ENCODE measurements at regions not wholly inside any gene's neighbourhood (a gene's known extent, or its start where the extent isn't known, plus 50 kb on each side); places are given as distances from the start of the nearest gene placed in this dataset.

GRCh38 chr6:17224056-17224455, 57.1 kb upstream of the RBM24 start:
- no peak for TF ChIP-seq CTCF (conservative IDR thresholded peaks at IDR 0.05)
- TF ChIP-seq ZFX (IDR thresholded peaks at IDR 0.05): no peak

Measured in C4-2B (cell line).